ENCODE measurements at regions not wholly inside any gene's neighbourhood (a gene's known extent, or its start where the extent isn't known, plus 50 kb on each side); places are given as distances from the start of the nearest gene placed in this dataset.

GRCh38 chr14:51447411-51447810 lies 204.3 kb upstream of the FRMD6 start:
- Histone ChIP-seq H3K4me3 (ENCODE audit: low read depth, low read length) (no peak overlapping the region), H3K27me3 (ENCODE audit: control insufficient read depth, insufficient read depth, low read length) (no peaks in the 10 kb centered on the region), H3K36me3 (ENCODE audit: control insufficient read depth, insufficient read depth, low read length) (no peaks in the 10 kb centered on the region)
- no peak for DNase-seq (ENCODE audit: low read depth)
- TF ChIP-seq CTCF (IDR thresholded peaks at IDR 0.05; ENCODE audit: insufficient read depth, low read length, poor library complexity, severe bottlenecking) = no peak

- Histone ChIP-seq H3K36me3 (ENCODE audit: control insufficient read depth, insufficient read depth, low read length) (no peaks in the 10 kb centered on the region), H3K27me3 (ENCODE audit: control insufficient read depth, insufficient read depth, low read length) (no peaks in the 10 kb centered on the region), H3K4me3 (ENCODE audit: low read depth, low read length) (no peak overlapping the region)
- no peak for DNase-seq (ENCODE audit: low read depth)
- TF ChIP-seq CTCF (IDR thresholded peaks at IDR 0.05; ENCODE audit: insufficient read depth, low read length, poor library complexity, severe bottlenecking) = no peak
Measured at GRCh38 chr14:51448831-51449670, 202.7 kb upstream of the FRMD6 start.

- Histone ChIP-seq H3K36me3 (ENCODE audit: control insufficient read depth, insufficient read depth, low read length) (no peaks in the 10 kb centered on the region), H3K27me3 (ENCODE audit: control insufficient read depth, insufficient read depth, low read length) (no peaks in the 10 kb centered on the region), H3K4me3 (ENCODE audit: low read depth, low read length) (no peak overlapping the region)
- no peak for TF ChIP-seq CTCF (IDR thresholded peaks at IDR 0.05; ENCODE audit: insufficient read depth, low read length, poor library complexity, severe bottlenecking)
- no peak for DNase-seq (ENCODE audit: low read depth)
Measured at GRCh38 chr14:51449681-51450080, 202.0 kb upstream of the FRMD6 start.

GRCh38 chr14:51451561-51451960 lies 200.1 kb upstream of the FRMD6 start:
- no peak overlapping the region for H3K4me3 ChIP-seq (ENCODE audit: low read depth, low read length)
- no peaks in the 10 kb centered on the region for H3K27me3 ChIP-seq (ENCODE audit: control insufficient read depth, insufficient read depth, low read length)
- DNase-seq (ENCODE audit: low read depth) = no peak
- no peaks in the 10 kb centered on the region for H3K36me3 ChIP-seq (ENCODE audit: control insufficient read depth, insufficient read depth, low read length)
- no peak for TF ChIP-seq CTCF (IDR thresholded peaks at IDR 0.05; ENCODE audit: insufficient read depth, low read length, poor library complexity, severe bottlenecking)

GRCh38 chr14:51453869-51454268 lies 197.8 kb upstream of the FRMD6 start:
- no peak for TF ChIP-seq CTCF (IDR thresholded peaks at IDR 0.05; ENCODE audit: insufficient read depth, low read length, poor library complexity, severe bottlenecking)
- no peak for DNase-seq (ENCODE audit: low read depth)
- H3K27me3 ChIP-seq (ENCODE audit: control insufficient read depth, insufficient read depth, low read length) = no peaks in the 10 kb centered on the region
- no peaks in the 10 kb centered on the region for H3K36me3 ChIP-seq (ENCODE audit: control insufficient read depth, insufficient read depth, low read length)
- H3K4me3 ChIP-seq (ENCODE audit: low read depth, low read length) = no peak overlapping the region

- Histone ChIP-seq H3K4me3 (ENCODE audit: low read depth, low read length) (no peak overlapping the region), H3K36me3 (ENCODE audit: control insufficient read depth, insufficient read depth, low read length) (no peaks in the 10 kb centered on the region), H3K27me3 (ENCODE audit: control insufficient read depth, insufficient read depth, low read length) (no peaks in the 10 kb centered on the region)
- no peak for TF ChIP-seq CTCF (IDR thresholded peaks at IDR 0.05; ENCODE audit: insufficient read depth, low read length, poor library complexity, severe bottlenecking)
- DNase-seq (ENCODE audit: low read depth) = no peak
Measured at GRCh38 chr14:51454351-51454750, 197.4 kb upstream of the FRMD6 start.

Data from kidney epithelial cell (primary cell).